MM.1S (cell line): ENCODE measurements at regions not wholly inside any gene's neighbourhood (a gene's known extent, or its start where the extent isn't known, plus 50 kb on each side); places are given as distances from the start of the nearest gene placed in this dataset.

ENCODE experiments used
- DNase-seq: peaks from one replicate; pipeline ENCODE4 v3.0.0-alpha.2; 2015
- H2AFZ ChIP-seq: fragments of 300-600 bp; sonication (generic); 2 replicates; pipeline ENCODE4 v1.6.0; 2016; ENCODE audit warnings: antibody characterized with exemption, low read length
- H3F3A ChIP-seq: fragments of 300-600 bp; sonication (generic); 2 replicates; pipeline ENCODE4 v1.6.1; 2016; ENCODE audit warnings: mild to moderate bottlenecking, antibody characterized with exemption, low read length, moderate library complexity, mixed read lengths; ENCODE audit not compliant: insufficient read depth
- H3K27ac ChIP-seq: fragments of 300-600 bp; sonication (generic); 2 replicates; pipeline ENCODE4 v1.5.1; 2016; ENCODE audit warnings: mild to moderate bottlenecking, low read length
- H3K27me3 ChIP-seq: fragments of 300-600 bp; sonication (generic); replicated peaks from 2 replicates; pipeline ENCODE4 v1.6.0; 2016; ENCODE audit warnings: low read length; ENCODE audit not compliant: insufficient read depth
- H3K36me3 ChIP-seq: fragments of 300-600 bp; sonication (generic); replicated peaks from 2 replicates; pipeline ENCODE4 v1.6.1; 2016; ENCODE audit warnings: mild to moderate bottlenecking, low read length, mixed read lengths; ENCODE audit not compliant: insufficient read depth
- H3K4me1 ChIP-seq: fragments of 300-600 bp; sonication (generic); 2 replicates; pipeline ENCODE4 v1.6.1; 2016; ENCODE audit warnings: low read length, mixed read lengths
- H3K4me2 ChIP-seq: fragments of 300-600 bp; sonication (generic); 2 replicates; pipeline ENCODE4 v1.6.0; 2016; ENCODE audit warnings: low read depth, low read length
- H3K4me3 ChIP-seq: fragments of 300-600 bp; sonication (generic); 2 replicates; pipeline ENCODE4 v1.5.1; 2016; ENCODE audit warnings: low read length, mixed read lengths
- H3K79me2 ChIP-seq: fragments of 300-600 bp; sonication (generic); 2 replicates; pipeline ENCODE4 v1.6.1; 2016; ENCODE audit warnings: mixed run types, low read length, mixed read lengths
- H3K9ac ChIP-seq: fragments of 300-600 bp; sonication (generic); 2 replicates; pipeline ENCODE4 v1.6.1; 2016; ENCODE audit warnings: low read length, mixed read lengths
- H3K9me2 ChIP-seq: fragments of 300-600 bp; sonication (generic); replicated peaks from 2 replicates; pipeline ENCODE4 v1.6.1; 2016; ENCODE audit warnings: mild to moderate bottlenecking, low read length, mixed read lengths; ENCODE audit not compliant: insufficient read depth
- H3K9me3 ChIP-seq: fragments of 300-600 bp; sonication (generic); replicated peaks from 2 replicates; pipeline ENCODE4 v1.6.1; 2016; ENCODE audit warnings: mild to moderate bottlenecking, low read length, mixed read lengths; ENCODE audit not compliant: insufficient read depth
- H4K20me1 ChIP-seq: fragments of 300-600 bp; sonication (generic); 2 replicates; pipeline ENCODE4 v1.6.1; 2016; ENCODE audit warnings: mild to moderate bottlenecking, low read length, moderate library complexity, mixed read lengths; ENCODE audit not compliant: insufficient read depth
- CTCF ChIP-seq: fragments of 300-600 bp; sonication (generic); IDR thresholded peaks from 2 replicates; pipeline ENCODE4 v1.5.1; 2016; ENCODE audit warnings: antibody characterized with exemption, low read length, mixed read lengths
- EZH2 ChIP-seq: fragments of 300-600 bp; sonication (generic); optimal IDR thresholded peaks from 2 replicates; pipeline ENCODE3; 2017; ENCODE audit warnings: low read depth, mild to moderate bottlenecking, antibody characterized with exemption, low read length, mixed read lengths
- EZH2phosphoT487 ChIP-seq: fragments of 300-600 bp; sonication (generic); IDR thresholded peaks from 2 replicates; pipeline ENCODE4 v1.6.1; 2018; ENCODE audit warnings: antibody characterized with exemption, low read length

GRCh38 chr17:53166731-53167130 is 656.0 kb upstream of the KIF2B start:
- H3K9ac ChIP-seq: no peak overlapping the region

GRCh38 chr17:53150101-53150698 is 672.5 kb upstream of the KIF2B start:
- no peaks in the 10 kb centered on the region for H3K27me3 ChIP-seq
- TF ChIP-seq CTCF: peak; percentile 69
- TF ChIP-seq EZH2phosphoT487: no peak
- TF ChIP-seq EZH2: no peak
- no peaks in the 10 kb centered on the region for H3K79me2 ChIP-seq
- no peak overlapping the region for H3K9ac ChIP-seq
- no peaks in the 10 kb centered on the region; the same call in 1 of the 2 replicates for H3F3A ChIP-seq
- peaks cover 27% of the 10 kb centered on the region for H3K4me1 ChIP-seq
- H3K9me3 ChIP-seq: no peaks in the 10 kb centered on the region
- H3K27ac ChIP-seq: no peak overlapping the region
- no peak overlapping the region for H3K4me3 ChIP-seq
- H3K4me2 ChIP-seq: no peak overlapping the region
- H2AFZ ChIP-seq: no peak overlapping the region
- peak; percentile 78 for DNase-seq
- no peaks in the 10 kb centered on the region for H3K36me3 ChIP-seq
- H3K9me2 ChIP-seq: no peaks in the 10 kb centered on the region
- H4K20me1 ChIP-seq: no peaks in the 10 kb centered on the region

More at GRCh38 chr17:53166731-53167130, 656.0 kb upstream of the KIF2B start:
- Histone ChIP-seq H3K9me3 (no peaks in the 10 kb centered on the region), H3K27ac (no peak overlapping the region), H3K27me3 (peaks cover 14% of the 10 kb centered on the region), H3K9me2 (no peaks in the 10 kb centered on the region), H3K36me3 (no peaks in the 10 kb centered on the region), H3K79me2 (no peaks in the 10 kb centered on the region), H3K4me3 (no peak overlapping the region), H2AFZ (no peak overlapping the region), H3K4me2 (no peak overlapping the region), H3K4me1 (peaks cover 10% of the 10 kb centered on the region), H4K20me1 (no peaks in the 10 kb centered on the region), H3F3A (no peaks in the 10 kb centered on the region)
- TF ChIP-seq CTCF (no peak), EZH2phosphoT487 (no peak)
- no peak for DNase-seq

GRCh38 chr17:53149316-53149715 is 673.4 kb upstream of the KIF2B start:
- Histone ChIP-seq H2AFZ (no peak overlapping the region), H3K4me3 (no peak overlapping the region), H4K20me1 (no peaks in the 10 kb centered on the region), H3K27me3 (no peaks in the 10 kb centered on the region), H3K9me3 (no peaks in the 10 kb centered on the region), H3F3A (no peaks in the 10 kb centered on the region; the same call in 1 of the 2 replicates), H3K36me3 (no peaks in the 10 kb centered on the region), H3K4me1 (peaks cover 27% of the 10 kb centered on the region), H3K9me2 (no peaks in the 10 kb centered on the region), H3K4me2 (peak overlapping the region; percentile 1; the same call in 1 of the 2 replicates), H3K9ac (no peak overlapping the region), H3K79me2 (no peaks in the 10 kb centered on the region), H3K27ac (no peak overlapping the region)
- TF ChIP-seq CTCF (no peak), EZH2phosphoT487 (no peak), EZH2 (no peak)
- DNase-seq: no peak
